B cell (primary cell): ENCODE measurements at regions not wholly inside any gene's neighbourhood (a gene's known extent, or its start where the extent isn't known, plus 50 kb on each side); places are given as distances from the start of the nearest gene placed in this dataset.

Experiments used
- EZH2 ChIP-seq: IDR thresholded peaks from 2 replicates; pipeline ENCODE4 v1.6.1; 2012; ENCODE audit warnings: borderline replicate concordance, low read depth, mild to moderate bottlenecking, moderate library complexity, low read length; ENCODE audit not compliant: insufficient read depth, poor library complexity, severe bottlenecking
- TF ChIP-seq, protein P1 (sequence below): fragments of 200-600 bp; IDR thresholded peaks from one replicate; pipeline ENCODE4 v1.8.0; 2022; ENCODE audit warnings: antibody characterized with exemption, mild to moderate bottlenecking

- TF ChIP-seq, protein P1, sequence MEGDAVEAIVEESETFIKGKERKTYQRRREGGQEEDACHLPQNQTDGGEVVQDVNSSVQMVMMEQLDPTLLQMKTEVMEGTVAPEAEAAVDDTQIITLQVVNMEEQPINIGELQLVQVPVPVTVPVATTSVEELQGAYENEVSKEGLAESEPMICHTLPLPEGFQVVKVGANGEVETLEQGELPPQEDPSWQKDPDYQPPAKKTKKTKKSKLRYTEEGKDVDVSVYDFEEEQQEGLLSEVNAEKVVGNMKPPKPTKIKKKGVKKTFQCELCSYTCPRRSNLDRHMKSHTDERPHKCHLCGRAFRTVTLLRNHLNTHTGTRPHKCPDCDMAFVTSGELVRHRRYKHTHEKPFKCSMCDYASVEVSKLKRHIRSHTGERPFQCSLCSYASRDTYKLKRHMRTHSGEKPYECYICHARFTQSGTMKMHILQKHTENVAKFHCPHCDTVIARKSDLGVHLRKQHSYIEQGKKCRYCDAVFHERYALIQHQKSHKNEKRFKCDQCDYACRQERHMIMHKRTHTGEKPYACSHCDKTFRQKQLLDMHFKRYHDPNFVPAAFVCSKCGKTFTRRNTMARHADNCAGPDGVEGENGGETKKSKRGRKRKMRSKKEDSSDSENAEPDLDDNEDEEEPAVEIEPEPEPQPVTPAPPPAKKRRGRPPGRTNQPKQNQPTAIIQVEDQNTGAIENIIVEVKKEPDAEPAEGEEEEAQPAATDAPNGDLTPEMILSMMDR: no peak
- no peak for TF ChIP-seq EZH2
Observed at GRCh38 chr19:27955485-27956480, 1257.2 kb downstream of the UQCRFS1 start.
